GM18520 (cell line): ENCODE measurements at regions not wholly inside any gene's neighbourhood (a gene's known extent, or its start where the extent isn't known, plus 50 kb on each side); places are given as distances from the start of the nearest gene placed in this dataset.
"Not testable (repeated sequence)": the region's sequence is repeated elsewhere in the genome, so short reads cannot be mapped to it uniquely, and the experiment has no call there.

Experiments
- ATAC-seq: cut with Tn5 transposase; IDR thresholded peaks from one replicate; pipeline ENCODE4 v1.9.1; 2021; ENCODE audit not compliant: unreplicated experiment

DNA sequence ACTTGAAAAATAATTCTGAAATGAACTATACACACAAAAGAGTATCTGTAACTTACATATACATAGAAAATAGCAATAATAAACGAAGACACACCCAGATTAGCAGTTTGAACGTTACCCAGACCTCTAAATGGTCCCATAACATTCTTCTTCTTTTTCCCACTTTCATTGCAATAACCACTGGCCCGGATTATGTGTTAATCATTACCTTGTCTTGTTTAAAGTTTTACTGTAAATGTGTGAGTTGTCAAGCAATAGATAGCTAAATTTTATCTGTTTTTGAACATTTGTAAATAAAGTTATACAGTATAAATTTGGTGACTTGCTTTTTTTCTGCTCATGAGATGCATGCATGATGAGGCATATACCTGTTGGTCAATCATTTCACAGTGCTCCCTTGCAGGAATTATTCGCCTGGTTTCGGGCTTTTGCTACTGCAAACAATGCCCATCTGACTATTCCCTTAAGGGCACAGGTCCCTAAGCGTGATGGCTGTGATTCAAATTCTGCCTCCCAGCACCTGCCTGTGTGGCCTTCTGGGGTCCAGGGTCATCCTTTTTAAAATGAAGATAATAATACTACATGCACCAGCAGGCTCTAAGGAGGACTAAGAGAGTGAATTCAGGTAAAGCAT lies 66.1 kb downstream of the GADD45G start:
- ATAC-seq = no peak

DNA sequence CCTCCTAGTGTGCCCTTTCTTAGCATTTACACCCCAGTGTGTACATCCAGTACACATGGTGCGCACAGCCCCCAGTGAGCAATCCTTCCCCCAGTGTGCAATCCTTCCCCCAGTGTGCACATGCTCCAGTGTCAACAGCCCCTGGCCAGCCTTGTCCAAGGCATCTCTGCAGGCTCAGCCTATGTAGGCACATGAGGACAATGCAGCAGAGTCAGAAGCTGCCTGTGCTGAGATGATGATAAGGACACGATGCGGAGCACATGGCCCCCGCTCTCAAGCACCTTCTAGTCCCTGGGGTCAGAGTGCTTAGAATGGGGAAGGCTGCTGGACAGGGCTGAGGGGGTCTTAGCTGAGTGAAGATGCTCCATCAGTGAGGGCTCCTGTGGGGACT lies 69.8 kb downstream of the GADD45G start:
- ATAC-seq = no peak

DNA sequence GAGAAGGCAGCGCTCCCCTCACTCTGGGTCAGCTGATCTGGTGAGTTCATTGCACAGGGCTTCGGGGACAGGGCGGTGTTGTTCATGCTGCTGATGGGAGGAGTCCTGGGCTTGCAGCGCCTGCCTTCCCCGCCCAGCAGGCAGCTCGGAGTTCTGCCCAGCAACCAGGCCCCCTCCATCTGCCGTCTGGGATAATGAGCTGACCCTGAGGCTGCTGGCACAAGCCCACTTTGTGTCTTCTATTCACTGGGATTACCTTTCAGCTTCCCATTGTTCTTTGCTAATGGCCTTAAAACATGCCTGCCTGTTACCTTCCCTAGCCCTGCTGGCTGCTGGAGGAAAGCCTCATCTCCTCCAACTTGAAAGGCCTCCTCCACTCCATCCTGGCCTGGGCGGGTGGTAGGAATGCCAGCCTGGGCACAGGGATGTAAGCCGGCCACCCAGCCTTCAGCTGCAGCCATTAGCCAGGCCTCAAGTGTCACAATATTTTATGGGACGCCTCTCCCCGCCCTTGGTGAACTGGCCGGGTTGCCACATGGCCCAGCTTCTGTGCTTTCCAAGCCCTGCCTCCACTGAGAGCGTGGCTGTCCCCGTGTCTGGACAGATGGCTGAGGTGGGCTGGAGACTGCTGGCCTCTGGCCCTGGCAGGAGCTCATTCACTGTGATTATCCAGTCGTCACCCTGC lies 70.4 kb downstream of the GADD45G start:
- ATAC-seq = no peak

DNA sequence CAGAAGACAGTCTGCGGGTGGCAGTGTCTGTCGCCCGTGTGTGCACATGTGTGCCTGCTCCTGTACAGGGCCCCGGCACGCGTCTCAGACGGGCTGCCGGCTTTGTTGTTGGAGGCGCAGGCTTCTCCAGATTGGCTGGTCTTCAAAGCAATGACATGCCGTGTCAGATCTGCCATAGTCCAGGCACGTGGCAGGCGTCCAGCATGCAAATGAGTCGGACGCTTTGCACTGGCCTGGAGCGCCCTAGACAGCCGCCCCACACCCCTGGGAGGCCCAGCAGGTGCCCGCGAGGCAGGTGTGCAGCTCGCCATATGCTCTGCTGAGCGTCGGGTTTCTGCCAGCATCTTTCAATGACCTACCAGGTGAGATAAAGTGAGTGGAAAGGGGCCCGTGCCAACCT lies 71.5 kb downstream of the GADD45G start:
- ATAC-seq = no peak

DNA sequence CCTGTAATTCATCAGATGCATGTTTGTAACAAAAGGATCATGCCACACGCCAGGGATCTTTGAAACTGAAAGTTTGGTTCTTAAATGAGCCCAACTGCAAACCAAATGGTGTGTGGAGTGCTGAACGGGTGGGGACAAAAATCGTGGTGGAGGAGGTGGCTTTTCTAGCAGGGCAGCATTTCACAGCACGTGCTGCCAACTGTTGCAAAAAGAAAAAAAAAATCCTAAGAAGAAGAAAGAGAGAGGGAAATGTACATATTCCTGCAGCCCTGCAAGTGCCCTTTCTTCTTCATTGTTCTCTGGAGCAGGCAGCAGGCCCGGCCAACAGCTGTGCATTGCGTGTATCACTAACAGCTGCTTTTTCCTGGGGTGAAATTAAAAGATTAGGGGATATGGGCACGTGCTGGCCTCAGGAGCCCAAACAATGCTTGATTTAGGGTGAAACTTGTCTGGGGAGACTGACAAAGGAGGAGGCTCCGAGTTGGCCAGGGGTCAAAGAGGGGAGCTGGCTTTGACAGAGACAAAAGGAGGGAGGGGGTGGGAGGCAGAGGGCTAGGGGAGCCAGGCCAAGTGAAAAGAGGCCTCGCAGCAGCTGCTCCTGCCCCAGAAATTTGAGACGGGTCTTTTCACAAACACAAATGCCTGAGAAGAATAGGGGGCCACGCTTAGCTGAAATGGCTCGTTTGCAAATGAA lies 73.0 kb downstream of the GADD45G start:
- ATAC-seq = no peak

DNA sequence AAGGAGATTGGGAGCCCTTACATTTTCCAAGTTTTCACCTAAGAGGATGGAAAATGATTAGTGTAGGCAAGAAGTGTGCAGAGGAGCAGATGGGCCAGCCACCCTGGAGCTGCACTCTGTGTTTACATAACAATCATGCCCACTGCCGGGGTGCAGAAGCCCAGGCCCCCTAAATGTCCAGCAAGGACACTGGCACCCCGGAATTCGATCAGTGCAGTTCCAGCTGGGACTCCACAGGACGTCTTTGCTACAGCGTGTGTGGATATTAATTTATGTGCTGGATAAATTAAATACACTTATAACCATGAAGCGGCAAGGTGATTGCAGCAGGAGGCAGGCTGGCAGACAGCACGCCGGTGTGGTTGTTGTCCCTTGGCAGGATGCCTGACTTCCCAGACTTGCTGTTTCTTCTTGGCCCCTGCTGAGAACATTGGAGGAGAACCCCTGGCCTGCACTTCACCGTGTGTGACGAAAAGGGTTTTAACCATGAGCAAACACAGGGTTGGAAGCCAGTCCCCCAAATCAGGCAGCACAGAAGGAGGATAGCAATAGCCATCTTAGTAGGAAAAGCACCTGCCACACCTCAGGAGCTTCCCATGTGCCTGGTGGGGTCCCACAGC lies 73.7 kb downstream of the GADD45G start:
- no peak for ATAC-seq

DNA sequence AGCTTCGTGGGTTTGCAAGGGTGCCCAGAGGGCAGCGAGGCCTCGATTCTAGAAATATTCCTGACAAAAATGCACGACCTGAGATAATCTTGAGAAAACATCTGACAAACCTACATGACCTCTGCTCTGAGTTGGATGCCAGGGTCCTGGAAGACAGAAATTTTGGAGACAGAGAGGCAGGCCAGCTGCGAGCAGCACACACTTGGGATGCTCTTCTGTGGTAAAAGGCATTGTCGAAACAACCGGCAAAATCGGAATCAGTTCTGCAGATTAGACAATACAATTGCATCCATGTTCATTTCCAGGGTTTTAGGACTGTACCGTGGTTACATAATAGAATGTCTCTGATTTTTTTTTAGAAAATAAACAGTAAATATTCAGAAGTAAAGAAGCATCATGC lies 74.2 kb downstream of the GADD45G start:
- no peak for ATAC-seq

DNA sequence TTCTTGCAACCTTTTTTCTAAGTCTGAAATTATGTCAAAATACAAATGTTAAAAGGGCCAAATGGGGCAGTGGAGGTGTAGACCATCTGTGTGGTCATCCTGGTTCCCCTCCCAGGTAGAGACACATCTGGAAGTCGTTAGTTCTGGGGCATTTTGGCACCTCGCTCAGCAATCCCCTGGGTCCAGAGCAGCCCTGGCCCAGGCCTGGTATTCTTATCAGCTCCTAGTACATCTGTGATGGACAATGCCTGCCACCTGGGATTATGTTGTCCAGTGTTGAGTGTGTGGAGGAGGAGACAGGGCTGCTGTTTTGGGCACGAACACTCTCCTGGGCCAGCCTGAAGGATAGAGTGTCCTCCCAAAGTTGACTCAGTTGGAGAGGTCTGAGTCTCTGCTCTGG lies 74.8 kb downstream of the GADD45G start:
- ATAC-seq = no peak

DNA sequence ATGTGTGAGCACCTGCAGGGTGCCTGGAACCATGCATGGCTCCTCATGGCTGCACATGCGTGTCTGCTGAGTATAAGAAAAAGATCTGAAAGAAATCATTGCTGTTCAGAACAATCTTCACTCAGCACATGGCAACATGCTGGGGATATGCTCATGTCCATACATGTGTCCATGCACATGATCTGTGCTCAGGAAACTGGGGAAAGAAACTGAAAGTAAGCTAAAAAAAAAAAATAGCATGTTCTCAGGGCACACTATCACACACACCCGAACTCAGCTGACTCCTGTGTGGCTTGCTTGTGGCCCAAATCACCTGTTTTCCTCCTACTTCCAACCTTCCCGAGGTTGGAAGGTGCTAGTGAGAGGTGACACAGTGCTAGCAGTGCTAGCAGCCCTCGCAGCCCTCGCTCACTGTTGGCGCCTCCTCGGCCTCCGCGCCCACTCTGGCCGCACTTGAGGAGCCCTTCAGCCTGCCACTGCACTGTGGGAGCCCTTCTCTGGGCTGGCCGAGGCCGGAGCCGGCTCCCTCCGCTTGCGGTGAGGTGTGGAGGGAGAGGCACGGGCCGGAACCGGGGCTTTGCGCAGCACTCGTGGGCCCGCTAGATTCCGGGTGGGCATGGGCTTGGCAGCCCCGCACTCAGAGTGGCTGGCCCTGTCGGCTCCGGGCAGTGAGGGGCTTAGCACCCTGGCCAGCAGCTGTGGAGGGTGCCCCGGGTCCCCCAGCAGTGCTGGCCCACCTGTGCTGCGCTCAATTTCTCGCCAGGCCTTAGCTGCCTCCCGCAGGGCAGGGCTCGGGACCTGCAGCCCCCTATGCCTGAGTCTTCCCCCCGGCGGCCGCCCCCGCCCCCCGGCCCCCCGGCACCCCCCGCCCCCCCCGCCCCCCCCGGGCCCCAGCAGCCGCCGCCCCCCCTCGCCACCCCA lies 76.0 kb downstream of the GADD45G start:
- ATAC-seq = no peak

DNA sequence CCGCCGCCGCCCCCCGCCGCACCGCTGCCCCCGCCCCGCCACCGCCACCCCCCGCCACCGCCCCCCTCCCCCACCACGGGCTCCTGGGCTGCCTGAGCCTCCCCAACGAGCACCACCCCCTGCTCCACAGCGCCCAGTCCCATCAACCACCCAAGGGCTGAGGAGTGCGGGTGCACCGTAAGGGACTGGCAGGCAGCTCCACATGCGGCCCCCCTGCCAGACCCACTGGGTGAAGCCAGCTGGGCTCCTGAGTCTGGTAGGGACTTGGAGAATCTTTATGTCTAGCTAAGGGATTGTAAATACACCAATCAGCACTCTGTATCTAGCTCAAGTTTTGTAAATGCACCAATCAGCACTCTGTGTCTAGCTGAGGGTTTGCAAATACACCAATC lies 76.7 kb downstream of the GADD45G start:
- ATAC-seq = not testable (repeated sequence)

DNA sequence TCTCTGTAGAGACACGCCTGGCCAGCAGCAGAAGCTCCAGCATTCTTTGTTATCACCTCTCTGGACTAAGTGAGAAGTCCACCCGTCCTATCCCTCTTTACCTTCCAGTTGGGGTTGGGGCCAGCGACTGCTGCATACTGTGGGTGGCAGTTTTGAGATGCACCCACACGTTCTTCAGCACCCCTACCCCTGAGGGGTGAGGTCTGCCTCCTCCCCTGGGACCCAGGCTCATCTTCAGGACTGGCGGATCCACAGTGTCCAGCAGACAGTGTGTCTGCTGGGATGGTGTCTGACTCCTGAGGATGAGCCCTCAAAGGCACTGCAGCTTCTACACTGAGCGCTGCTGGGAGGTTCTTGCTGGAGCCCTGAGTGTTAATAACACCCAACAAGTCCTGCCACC lies 78.8 kb downstream of the GADD45G start:
- ATAC-seq = no peak

DNA sequence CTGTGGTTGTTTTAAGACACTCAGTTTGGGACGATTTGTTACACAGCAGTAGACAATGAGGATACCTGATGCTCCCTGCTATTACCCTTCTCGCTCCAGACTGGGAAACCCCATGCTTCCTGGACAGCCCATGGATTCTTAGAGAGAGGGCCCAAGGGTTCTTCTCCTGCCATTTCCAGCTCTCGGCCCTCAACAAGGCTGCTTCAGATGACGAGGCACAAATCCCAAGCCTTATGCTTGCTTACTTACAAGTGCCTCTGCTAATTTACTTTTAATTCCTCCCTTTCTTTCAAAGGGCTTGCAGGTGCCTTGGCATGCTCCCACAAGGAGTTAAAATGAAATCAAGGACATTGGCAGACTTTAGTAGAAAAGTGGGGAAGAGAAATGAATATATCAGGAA lies 79.4 kb downstream of the GADD45G start:
- no peak for ATAC-seq

DNA sequence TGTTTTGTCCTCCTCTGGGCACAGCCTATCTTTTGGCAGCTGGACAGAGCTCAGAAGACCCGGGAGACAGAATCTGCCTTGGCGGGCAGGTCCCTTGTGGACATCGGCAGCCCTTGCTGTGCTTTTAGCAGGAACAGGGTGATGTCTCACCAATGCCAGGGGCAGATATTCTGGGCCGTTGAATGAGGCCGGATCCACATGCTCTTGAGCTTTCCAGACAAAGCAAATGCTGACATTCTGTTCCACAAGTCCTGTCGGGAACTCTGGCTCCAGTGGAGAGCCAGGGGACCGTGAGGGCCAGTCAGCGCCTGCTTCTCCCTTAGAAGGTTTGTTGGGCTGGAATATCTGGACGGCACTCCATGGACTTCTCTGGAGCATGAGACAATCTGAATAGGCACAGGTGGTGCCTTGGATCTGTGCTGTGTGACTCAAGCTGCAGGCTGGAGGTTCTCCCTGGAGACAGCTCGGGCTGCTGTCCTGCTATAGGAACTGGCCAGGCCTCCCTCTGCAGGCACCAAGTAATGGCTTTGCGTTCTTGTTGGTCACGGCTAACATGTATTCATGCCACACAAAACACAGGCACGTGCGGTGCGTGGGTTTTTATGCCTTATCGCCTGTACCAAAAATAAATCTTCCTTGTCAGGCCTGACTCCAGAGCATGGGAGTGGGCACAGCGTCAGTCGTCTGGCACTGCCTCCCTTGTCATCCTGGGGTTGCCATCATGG lies 80.3 kb downstream of the GADD45G start:
- no peak for ATAC-seq

DNA sequence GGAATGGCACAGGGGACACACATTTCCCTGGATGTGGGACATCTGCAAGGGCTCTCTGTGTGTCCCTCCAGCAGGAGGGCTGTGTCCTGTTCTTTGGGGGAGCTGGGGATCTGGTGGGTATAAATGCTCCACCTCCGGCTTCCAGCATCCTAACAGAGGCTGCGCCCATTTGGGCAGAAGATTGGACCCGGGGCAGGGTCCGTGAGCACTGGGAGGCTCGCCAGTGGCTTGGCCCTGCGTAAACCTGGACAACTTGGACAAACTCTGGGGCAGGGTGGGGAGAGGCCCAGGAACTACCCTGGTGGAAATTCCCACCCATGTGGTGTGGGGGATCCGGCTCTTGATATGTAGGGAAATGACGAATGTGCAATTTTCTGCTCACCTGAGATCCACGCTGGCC lies 80.9 kb downstream of the GADD45G start:
- ATAC-seq = no peak

DNA sequence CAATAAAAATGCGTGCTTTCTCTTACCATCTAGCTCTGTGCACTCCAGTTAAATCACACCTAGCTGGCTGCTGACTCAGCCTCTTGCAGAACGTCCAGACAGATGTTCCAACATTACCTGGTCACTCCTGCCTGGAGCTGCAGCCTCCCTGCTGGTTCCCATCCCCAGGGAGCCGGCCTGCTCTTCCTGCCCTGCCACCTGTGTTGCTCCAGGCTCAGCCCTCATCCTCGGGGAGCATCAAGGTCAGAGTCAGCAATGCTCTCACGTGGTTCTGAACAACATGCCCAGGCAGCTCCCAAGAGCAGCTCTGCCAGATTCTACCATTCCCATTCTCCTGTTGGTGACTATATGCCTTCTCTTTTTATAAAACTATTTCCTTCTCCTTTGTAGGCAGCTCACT lies 81.3 kb downstream of the GADD45G start:
- no peak for ATAC-seq

DNA sequence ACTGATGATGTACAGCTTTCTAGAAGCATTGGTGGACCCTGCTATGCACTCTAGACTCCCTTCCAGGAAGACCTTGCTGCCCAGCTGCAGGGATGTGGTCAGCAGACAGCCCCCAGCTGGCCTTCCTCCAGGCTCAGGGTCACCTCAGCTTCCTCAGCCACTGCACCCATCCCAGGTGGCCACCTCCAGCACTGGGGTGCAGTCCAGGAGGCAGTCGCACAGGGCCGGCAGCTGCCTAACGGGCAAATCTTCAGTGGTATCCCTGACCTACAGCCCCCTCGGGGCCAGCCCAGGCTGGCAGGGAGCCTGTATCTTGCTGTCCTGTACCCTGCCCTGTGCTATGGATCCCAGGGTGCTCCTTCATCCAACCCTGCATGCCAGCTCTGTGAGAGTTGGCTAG lies 81.8 kb downstream of the GADD45G start:
- ATAC-seq = no peak

DNA sequence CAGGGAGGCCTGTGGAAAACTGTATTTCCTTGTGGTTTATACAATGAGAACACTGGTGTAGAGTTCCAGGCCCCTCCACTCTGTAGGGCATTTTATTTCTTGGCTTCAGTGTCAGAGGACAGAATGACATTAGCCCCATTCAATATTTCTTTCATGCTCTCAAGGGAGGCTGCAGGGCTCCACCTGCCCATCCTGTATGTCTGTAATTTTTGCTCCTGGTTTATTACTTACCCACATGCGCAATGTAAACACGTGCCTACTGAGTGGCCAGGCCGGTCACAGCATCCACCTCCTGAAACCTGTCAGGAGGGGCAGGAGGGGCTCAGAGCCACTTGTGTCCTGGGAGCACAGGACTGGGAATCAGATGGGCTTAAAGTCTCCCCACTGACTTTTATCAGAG lies 82.4 kb downstream of the GADD45G start:
- ATAC-seq = no peak

DNA sequence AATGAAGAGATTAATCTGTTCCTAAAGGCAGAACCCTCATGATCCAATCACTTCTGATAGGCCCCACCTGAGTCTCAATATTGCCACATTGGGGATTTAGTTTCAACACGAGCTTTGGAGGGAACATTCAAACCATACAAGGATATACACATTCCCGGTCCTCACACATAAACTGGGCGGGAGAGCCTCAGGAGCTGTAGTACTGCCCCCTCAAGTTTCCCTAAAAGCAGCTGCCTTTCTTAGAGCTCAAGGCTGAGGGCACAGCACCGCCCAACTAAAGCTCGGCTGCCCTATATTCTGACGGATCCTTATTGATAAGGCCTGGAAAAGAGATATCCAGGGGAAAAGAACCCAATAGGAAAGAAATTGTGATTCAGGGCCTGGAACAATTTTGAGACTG lies 83.0 kb downstream of the GADD45G start:
- no peak for ATAC-seq

DNA sequence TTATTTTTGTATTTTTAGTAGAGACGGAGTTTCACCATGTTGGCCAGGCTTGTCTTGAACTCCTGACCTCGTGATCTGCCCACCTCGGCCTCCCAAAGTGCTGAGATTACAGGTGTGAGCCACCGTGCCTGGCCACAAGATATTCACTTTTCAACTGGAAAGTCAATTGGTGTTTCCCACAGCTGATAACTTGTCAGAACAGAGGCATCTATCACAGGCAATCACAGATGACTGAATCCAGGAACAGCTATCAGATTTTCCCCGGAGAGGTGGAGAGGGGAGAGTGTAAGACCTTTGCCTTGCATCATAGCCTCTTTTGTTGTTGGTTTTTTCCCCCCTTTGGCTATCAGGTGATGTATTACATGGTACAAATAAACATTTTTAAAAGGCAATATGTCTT lies 84.5 kb downstream of the GADD45G start:
- ATAC-seq = not testable (repeated sequence)

DNA sequence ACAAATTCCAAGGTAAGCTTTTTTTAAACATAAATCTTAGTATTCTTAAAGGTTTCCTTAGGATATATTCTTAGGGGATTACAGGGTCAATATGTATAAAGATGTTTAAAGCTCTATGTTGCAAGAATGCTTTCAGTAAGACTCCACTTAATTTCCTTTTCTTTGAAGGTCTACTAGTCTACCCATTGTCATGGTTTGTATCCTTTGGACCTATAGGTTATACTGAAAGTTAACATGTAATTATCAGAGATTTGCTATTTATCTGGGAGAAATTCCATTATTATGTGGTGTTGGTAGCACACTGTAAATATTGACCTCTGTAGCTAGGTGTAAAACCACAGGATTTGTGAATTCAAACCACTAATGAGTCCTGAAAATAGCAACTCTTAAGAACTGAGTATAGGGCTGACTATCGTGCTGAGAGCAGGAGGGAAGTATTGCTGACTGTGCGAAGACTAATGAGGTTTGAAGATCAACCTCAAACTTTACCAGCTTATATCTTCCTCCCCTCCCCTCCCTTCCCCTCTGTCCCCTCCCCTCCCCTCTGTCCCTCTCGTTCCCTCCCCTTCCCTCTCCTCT lies 85.6 kb downstream of the GADD45G start:
- ATAC-seq = peak; percentile 82
